ENCODE measurements at regions not wholly inside any gene's neighbourhood (a gene's known extent, or its start where the extent isn't known, plus 50 kb on each side); places are given as distances from the start of the nearest gene placed in this dataset.

- H3K4me3 ChIP-seq = no peak overlapping the region
- intact Hi-C loops (cut with micrococcal nuclease; ENCODE audit: unreplicated experiment) = no loop called here
- H3K9ac ChIP-seq (ENCODE audit: control insufficient read depth, insufficient read depth, low read length) = no peak overlapping the region
- no peak overlapping the region for H3K27ac ChIP-seq (ENCODE audit: control insufficient read depth, insufficient read depth)
- ChIA-PET SMC1A (ENCODE audit: uncharacterized antibody, unreplicated experiment) (no interaction called here), RAD21 (ENCODE audit: unreplicated experiment) (no interaction called here), POLR2A (no interaction called here), CTCF (no interaction called here)
- no peaks in the 10 kb centered on the region for H3K36me3 ChIP-seq (ENCODE audit: control insufficient read depth in 2 of 2, insufficient read depth in 2 of 2, low read length in 1 of 2)
- no peaks in the 10 kb centered on the region; the same call in 2 of the 3 replicates for H3K9me3 ChIP-seq (replicated peaks; ENCODE audit: control insufficient read depth, insufficient read depth, low read length)
- H3K4me1 ChIP-seq (ENCODE audit: control insufficient read depth, insufficient read depth, low read length) = no peaks in the 10 kb centered on the region
- no peak for DNase-seq (ENCODE audit: low read depth, low spot score)
- H2AFZ ChIP-seq (ENCODE audit: control insufficient read depth, low read depth, low read length) = no peak overlapping the region
- no peak for FAIRE-seq
- H3K4me2 ChIP-seq (ENCODE audit: control insufficient read depth, insufficient read depth) = no peak overlapping the region
- in situ Hi-C loops (cut with MboI) = no loop called here
- H3K27me3 ChIP-seq (replicated peaks in 1 of 2; ENCODE audit: control insufficient read depth in 2 of 2, insufficient read depth in 2 of 2, low read length in 1 of 2) = no peaks in the 10 kb centered on the region; a peak in 2 of 4 replicates
- H4K20me1 ChIP-seq (ENCODE audit: control insufficient read depth, insufficient read depth) = no peaks in the 10 kb centered on the region
- no peaks in the 10 kb centered on the region for H3K79me2 ChIP-seq (ENCODE audit: control insufficient read depth, insufficient read depth, low read length)
- 0% methylated on average over 2 of the region's 2 CpGs for WGBS (ENCODE audit: insufficient coverage, insufficient replicate concordance, low lambda C conversion rate, missing lambda C conversion rate)
- TF ChIP-seq JUND (IDR thresholded peaks at IDR 0.05; ENCODE audit: low read depth, low read length) (no peak), EED (IDR thresholded peaks at IDR 0.05; ENCODE audit: low read depth) (no peak), FOXK2 (IDR thresholded peaks at IDR 0.05) (no peak), EGR1 (IDR thresholded peaks at IDR 0.05; ENCODE audit: borderline replicate concordance in 1 of 2, low read depth in 2 of 2, low read length in 2 of 2) (no peak), ZNF207 (IDR thresholded peaks at IDR 0.05; ENCODE audit: borderline replicate concordance) (no peak), SMC3 (IDR thresholded peaks at IDR 0.05; ENCODE audit: borderline replicate concordance, low read length) (no peak), SUPT20H (IDR thresholded peaks at IDR 0.05; ENCODE audit: borderline replicate concordance, control insufficient read depth, low read depth, low read length) (no peak), RBBP5 (conservative IDR thresholded peaks at IDR 0.05) (no peak), ZBTB40 (IDR thresholded peaks at IDR 0.05; ENCODE audit: borderline replicate concordance) (no peak), BCL11A (IDR thresholded peaks at IDR 0.05; ENCODE audit: low read depth, low read length) (no peak), FOXM1 (IDR thresholded peaks at IDR 0.05; ENCODE audit: low read depth, low read length) (no peak), USF2 (IDR thresholded peaks at IDR 0.05; ENCODE audit: borderline replicate concordance, low read depth, low read length) (no peak), WRNIP1 (IDR thresholded peaks at IDR 0.05; ENCODE audit: borderline replicate concordance, low read depth, low read length) (no peak)
- BruUV-seq (replicated peaks) = no TSS peak
- ATAC-seq = no peak
These were observed 144.2 kb upstream of the WDR1 start for GRCh38 chr4:10260777-10261176.
